ENCODE measurements at regions not wholly inside any gene's neighbourhood (a gene's known extent, or its start where the extent isn't known, plus 50 kb on each side); places are given as distances from the start of the nearest gene placed in this dataset.
A peak's percentile ranks its signal among the peaks of the same experiment; 100 is the strongest.

- DNase-seq (ENCODE audit: low read depth, low spot score), result no peak
These were observed 54.8 kb downstream of the NOG start for GRCh38 chr17:56648321-56648720.

- no peak for DNase-seq (ENCODE audit: low read depth, low spot score)
These were observed 55.3 kb downstream of the NOG start for GRCh38 chr17:56648806-56649205.

GRCh38 chr17:56652628-56653027 is 59.1 kb downstream of the NOG start:
- DNase-seq (ENCODE audit: low read depth, low spot score), result no peak

GRCh38 chr17:56653877-56654276 is 60.4 kb downstream of the NOG start:
- DNase-seq (ENCODE audit: low read depth, low spot score), result peak; percentile 62

- DNase-seq (ENCODE audit: low read depth, low spot score), result no peak
These were observed 63.3 kb downstream of the NOG start for GRCh38 chr17:56656701-56657327.

GRCh38 chr17:56658648-56659047 is 65.1 kb downstream of the NOG start:
- DNase-seq (ENCODE audit: low read depth, low spot score), result no peak

GRCh38 chr17:56659622-56660021 is 66.1 kb downstream of the NOG start:
- no peak for DNase-seq (ENCODE audit: low read depth, low spot score)

- no peak for DNase-seq (ENCODE audit: low read depth, low spot score)
These were observed 68.4 kb downstream of the NOG start for GRCh38 chr17:56661906-56662305.

GRCh38 chr17:56665864-56666263 is 72.4 kb downstream of the NOG start:
- DNase-seq (ENCODE audit: low read depth, low spot score), result no peak

- no peak for DNase-seq (ENCODE audit: low read depth, low spot score)
These were observed 74.5 kb downstream of the NOG start for GRCh38 chr17:56667925-56668458.

- DNase-seq (ENCODE audit: low read depth, low spot score), result no peak
These were observed 78.7 kb downstream of the NOG start for GRCh38 chr17:56672195-56672594.

- no peak for DNase-seq (ENCODE audit: low read depth, low spot score)
These were observed 81.0 kb downstream of the NOG start for GRCh38 chr17:56674401-56674925.

- no peak for DNase-seq (ENCODE audit: low read depth, low spot score)
These were observed 82.6 kb downstream of the NOG start for GRCh38 chr17:56675876-56676660.

GRCh38 chr17:56676810-56677209 is 83.3 kb downstream of the NOG start:
- DNase-seq (ENCODE audit: low read depth, low spot score), result no peak

GRCh38 chr17:56678249-56679114 is 85.0 kb downstream of the NOG start:
- DNase-seq (ENCODE audit: low read depth, low spot score), result peak; percentile 17

- DNase-seq (ENCODE audit: low read depth, low spot score), result peak; percentile 41
These were observed 85.7 kb downstream of the NOG start for GRCh38 chr17:56679115-56679776.

GRCh38 chr17:56679777-56680422 is 86.4 kb downstream of the NOG start:
- peak; percentile 67 for DNase-seq (ENCODE audit: low read depth, low spot score)

GRCh38 chr17:56680676-56681075 is 87.2 kb downstream of the NOG start:
- DNase-seq (ENCODE audit: low read depth, low spot score), result no peak

GRCh38 chr17:56681561-56682266 is 88.2 kb downstream of the NOG start:
- no peak for DNase-seq (ENCODE audit: low read depth, low spot score)

GRCh38 chr17:56688151-56688550 is 94.7 kb downstream of the NOG start:
- no peak for DNase-seq (ENCODE audit: low read depth, low spot score)

Data from ELF-1 (cell line).